ENCODE measurements at regions not wholly inside any gene's neighbourhood (a gene's known extent, or its start where the extent isn't known, plus 50 kb on each side); places are given as distances from the start of the nearest gene placed in this dataset.

DNA sequence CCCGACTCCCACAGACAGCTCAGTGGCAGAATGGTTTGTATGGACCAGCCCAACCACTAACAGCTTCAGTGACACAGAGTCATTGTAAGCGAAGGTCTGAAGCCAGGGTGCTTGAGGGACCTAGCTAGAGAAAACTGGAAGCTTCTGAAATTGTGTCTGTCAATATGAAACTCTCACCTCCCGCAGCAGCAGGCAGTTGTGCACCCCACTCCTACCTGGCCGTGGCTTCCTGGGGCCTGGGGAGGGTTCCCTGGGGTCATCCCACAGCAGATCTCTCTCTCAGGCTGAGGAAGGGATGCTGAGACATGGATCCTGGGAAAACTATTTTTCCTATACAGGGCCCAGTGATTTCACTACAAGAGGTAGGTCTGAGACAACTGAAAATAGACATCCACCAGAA lies 229.5 kb downstream of the TFCP2L1 start:
- no peak overlapping the region for H3K4me3 ChIP-seq
- no peaks in the 10 kb centered on the region for H3K27me3 ChIP-seq
- no peak overlapping the region for H3K27ac ChIP-seq
- TF ChIP-seq, protein P1, sequence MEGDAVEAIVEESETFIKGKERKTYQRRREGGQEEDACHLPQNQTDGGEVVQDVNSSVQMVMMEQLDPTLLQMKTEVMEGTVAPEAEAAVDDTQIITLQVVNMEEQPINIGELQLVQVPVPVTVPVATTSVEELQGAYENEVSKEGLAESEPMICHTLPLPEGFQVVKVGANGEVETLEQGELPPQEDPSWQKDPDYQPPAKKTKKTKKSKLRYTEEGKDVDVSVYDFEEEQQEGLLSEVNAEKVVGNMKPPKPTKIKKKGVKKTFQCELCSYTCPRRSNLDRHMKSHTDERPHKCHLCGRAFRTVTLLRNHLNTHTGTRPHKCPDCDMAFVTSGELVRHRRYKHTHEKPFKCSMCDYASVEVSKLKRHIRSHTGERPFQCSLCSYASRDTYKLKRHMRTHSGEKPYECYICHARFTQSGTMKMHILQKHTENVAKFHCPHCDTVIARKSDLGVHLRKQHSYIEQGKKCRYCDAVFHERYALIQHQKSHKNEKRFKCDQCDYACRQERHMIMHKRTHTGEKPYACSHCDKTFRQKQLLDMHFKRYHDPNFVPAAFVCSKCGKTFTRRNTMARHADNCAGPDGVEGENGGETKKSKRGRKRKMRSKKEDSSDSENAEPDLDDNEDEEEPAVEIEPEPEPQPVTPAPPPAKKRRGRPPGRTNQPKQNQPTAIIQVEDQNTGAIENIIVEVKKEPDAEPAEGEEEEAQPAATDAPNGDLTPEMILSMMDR (IDR thresholded peaks at IDR 0.05; ENCODE audit: low read depth, low read length), result no peak
- no peaks in the 10 kb centered on the region for H3K9me3 ChIP-seq (ENCODE audit: low read depth)
- no peak for DNase-seq (ENCODE audit: low read depth in 1 of 2, low spot score in 1 of 2)
- H3K4me1 ChIP-seq (ENCODE audit: low read depth), result peaks cover 17% of the 10 kb centered on the region
- H3K36me3 ChIP-seq, result no peaks in the 10 kb centered on the region

DNA sequence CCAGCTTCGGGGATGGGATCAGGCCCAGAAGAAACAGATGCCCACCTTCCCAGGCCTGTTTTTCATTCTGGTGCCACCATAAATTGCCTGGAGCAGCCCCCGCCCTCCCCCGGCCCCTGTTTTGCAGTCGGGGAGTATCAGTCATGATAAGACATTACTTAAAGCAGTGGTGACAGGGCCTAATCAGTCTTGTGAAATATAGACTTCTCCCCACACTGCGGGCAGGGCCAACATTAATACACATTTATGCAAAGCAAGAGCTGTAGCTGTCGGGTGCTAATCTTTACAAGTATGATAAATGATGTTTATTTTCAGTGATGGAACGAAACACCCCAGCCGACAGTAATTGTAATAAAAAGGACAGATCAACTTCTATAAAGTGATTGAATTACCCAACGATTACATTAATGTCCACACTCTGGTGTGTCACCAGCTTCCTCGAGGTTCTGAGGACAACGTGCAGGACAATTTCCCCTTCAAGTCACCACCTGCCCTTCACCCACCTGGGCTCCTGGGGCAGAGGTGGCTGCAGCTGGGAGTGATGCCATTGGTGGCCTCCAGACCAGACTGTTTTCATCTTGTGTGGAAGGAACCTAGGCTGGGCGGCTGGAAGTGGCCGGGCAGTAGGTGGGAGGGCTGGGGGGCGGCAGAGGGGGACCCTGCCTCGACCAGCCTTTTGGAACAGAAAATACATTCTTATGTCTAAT lies 226.0 kb downstream of the TFCP2L1 start:
- H3K4me1 ChIP-seq (ENCODE audit: low read depth), result peaks cover 31% of the 10 kb centered on the region
- H3K36me3 ChIP-seq, result no peaks in the 10 kb centered on the region
- TF ChIP-seq, protein P1 (IDR thresholded peaks at IDR 0.05; ENCODE audit: low read depth, low read length), result no peak
- no peak overlapping the region for H3K4me3 ChIP-seq
- no peaks in the 10 kb centered on the region for H3K9me3 ChIP-seq (ENCODE audit: low read depth)
- no peak overlapping the region for H3K27ac ChIP-seq
- no peaks in the 10 kb centered on the region for H3K27me3 ChIP-seq
- peak in 1 of 2 donors; percentile 38 for DNase-seq (ENCODE audit: low read depth in 1 of 2, low spot score in 1 of 2)

DNA sequence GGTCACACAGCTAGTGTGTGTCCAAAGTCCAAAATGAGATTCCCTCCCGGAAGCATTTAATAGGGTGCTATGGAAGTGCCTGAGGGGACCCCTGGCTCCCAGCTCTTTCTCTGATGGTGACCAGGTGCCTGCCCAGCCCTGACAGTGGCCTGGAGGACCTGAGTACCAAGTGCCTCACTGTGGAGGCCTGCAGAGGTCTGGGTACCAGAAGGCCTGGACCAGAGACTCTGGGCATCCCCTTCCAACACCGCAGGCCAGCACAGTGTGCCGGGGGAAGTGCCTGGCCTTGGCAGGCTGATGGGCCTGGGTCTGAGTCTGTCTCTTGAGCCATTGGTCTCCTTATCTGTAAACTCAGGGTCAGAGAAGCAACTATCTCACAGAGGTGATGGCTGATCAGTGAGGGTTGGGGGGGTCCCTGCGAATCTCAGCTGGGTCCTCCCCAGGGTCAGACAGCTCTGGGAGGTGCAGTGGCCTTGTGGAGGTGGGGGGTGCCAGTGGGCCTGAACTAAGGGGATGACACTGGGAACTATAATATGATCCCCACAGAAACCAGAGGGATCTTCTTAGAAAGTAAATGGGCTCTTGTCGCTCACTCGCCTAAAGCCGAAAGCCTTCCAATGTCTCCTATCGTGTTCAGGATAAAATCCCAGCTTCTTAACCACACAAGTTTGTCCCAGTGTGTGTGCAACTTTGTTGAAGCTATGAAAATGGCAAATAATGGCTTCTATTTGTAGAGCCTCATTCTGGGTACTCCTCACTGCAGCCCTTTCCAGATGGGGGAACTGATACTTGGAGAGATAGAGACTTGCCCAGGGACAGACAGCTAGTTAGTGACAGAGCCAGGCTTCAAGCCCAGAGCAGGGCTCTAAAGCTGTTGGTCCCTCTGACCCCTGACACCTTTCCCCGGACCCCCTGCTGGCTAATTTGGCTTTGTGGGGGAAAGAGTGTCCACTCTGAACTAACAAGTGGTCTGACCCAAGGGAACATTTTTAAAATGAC lies 225.1 kb downstream of the TFCP2L1 start:
- no peak for DNase-seq (ENCODE audit: low read depth in 1 of 2, low spot score in 1 of 2)
- Histone ChIP-seq H3K4me1 (ENCODE audit: low read depth) (peaks cover 31% of the 10 kb centered on the region), H3K4me3 (no peak overlapping the region), H3K27ac (no peak overlapping the region), H3K9me3 (ENCODE audit: low read depth) (no peaks in the 10 kb centered on the region), H3K36me3 (no peaks in the 10 kb centered on the region), H3K27me3 (no peaks in the 10 kb centered on the region)
- TF ChIP-seq, protein P1 (IDR thresholded peaks at IDR 0.05; ENCODE audit: low read depth, low read length), result no peak

DNA sequence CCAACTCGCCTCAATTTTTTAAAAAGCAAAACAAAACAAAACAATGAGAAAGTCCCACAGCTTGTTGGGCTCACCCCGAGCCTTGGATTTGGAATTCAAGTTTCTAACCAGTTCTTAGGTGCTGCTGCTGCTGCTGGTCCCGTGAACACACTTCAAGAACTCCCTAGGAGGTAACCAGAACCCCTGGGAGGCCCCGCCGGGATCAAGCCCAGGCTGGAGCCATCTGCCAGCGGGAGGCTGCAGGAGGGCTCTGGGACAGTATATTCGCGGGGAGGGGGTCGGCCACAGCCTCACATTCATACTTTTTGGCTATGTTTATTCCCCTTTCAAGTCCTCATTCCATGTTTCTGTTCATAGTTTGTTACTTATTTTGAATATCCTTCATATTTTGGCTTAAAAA lies 223.4 kb downstream of the TFCP2L1 start:
- no peaks in the 10 kb centered on the region for H3K9me3 ChIP-seq (ENCODE audit: low read depth)
- TF ChIP-seq, protein P1 (IDR thresholded peaks at IDR 0.05; ENCODE audit: low read depth, low read length), result no peak
- peaks cover 31% of the 10 kb centered on the region for H3K4me1 ChIP-seq (ENCODE audit: low read depth)
- no peak overlapping the region for H3K27ac ChIP-seq
- no peak overlapping the region for H3K4me3 ChIP-seq
- H3K36me3 ChIP-seq, result no peaks in the 10 kb centered on the region
- no peak for DNase-seq (ENCODE audit: low read depth in 1 of 2, low spot score in 1 of 2)
- H3K27me3 ChIP-seq, result no peaks in the 10 kb centered on the region

DNA sequence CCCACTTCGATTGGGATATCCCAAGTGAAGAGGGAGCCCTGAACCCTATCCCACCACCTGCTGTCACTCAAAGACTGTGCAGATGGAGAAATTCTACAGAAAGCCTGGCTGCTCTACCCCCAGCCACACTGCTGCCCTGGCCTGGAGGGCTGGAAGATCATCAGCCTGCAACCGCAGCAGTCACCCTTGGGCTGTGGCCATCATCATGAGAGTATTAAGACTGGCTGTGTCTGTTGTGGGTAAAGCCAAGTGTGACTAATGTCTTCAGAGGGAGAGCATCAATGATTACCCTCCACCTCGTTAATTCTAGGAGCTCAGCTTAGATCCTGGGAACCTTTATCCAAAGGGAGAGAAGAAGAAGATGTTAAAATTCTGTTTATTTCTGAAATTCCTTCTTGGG lies 221.5 kb downstream of the TFCP2L1 start:
- Histone ChIP-seq H3K4me1 (ENCODE audit: low read depth) (peaks cover 26% of the 10 kb centered on the region), H3K36me3 (no peaks in the 10 kb centered on the region), H3K27me3 (no peaks in the 10 kb centered on the region), H3K9me3 (ENCODE audit: low read depth) (no peaks in the 10 kb centered on the region), H3K27ac (no peak overlapping the region), H3K4me3 (no peak overlapping the region)
- no peak for DNase-seq (ENCODE audit: low read depth in 1 of 2, low spot score in 1 of 2)
- TF ChIP-seq, protein P1 (IDR thresholded peaks at IDR 0.05; ENCODE audit: low read depth, low read length), result no peak

Measured in cardiac muscle cell (in vitro differentiated cells and primary cell).